RWPE1 (cell line): ENCODE measurements at regions not wholly inside any gene's neighbourhood (a gene's known extent, or its start where the extent isn't known, plus 50 kb on each side); places are given as distances from the start of the nearest gene placed in this dataset.

Experiments
- CTCF ChIA-PET: fragments of 350-600 bp; sonication (Branson Sonifier 250); formaldehyde crosslinking; extraction: SDS; loops from one replicate; lab custom pipeline; 2021; lab: Yijun Ruan, JAX
- POLR2A ChIA-PET: fragments of 400-600 bp; formaldehyde crosslinking; extraction: SDS; loops from one replicate; lab custom pipeline; 2020; ENCODE audit warnings: antibody characterized with exemption; ENCODE audit not compliant: low non-redundant PET; lab: Yijun Ruan, JAX
- DNase-seq: peaks from one replicate; pipeline ENCODE4 v3.0.0; 2012; ENCODE audit warnings: low spot score
- H3K27ac ChIP-seq: fragments of 450-650 bp; 2 replicates; pipeline ENCODE4 v1.5.1; 2017
- CTCF ChIP-seq: fragments of 450-650 bp; conservative IDR thresholded peaks from 2 replicates; pipeline ENCODE4 v1.5.1; 2017; ENCODE audit warnings: low read depth, mild to moderate bottlenecking

GRCh38 chr2:125037135-125037653 lies 1012.1 kb downstream of the CNTNAP5 start:
- no peak for DNase-seq
- ChIA-PET POLR2A (no interaction called here), CTCF (interaction anchor here (0.6 kb wide), 1 partner anchor 12 kb away, joined by 3 read pairs; no protein-coding TSS in a partner anchor)
- TF ChIP-seq CTCF, result no peak
- no peak overlapping the region for H3K27ac ChIP-seq

GRCh38 chr2:125041846-125042245 lies 1016.8 kb downstream of the CNTNAP5 start:
- no peak for DNase-seq
- ChIA-PET POLR2A (no interaction called here), CTCF (no interaction called here)
- no peak overlapping the region for H3K27ac ChIP-seq
- TF ChIP-seq CTCF, result no peak

DNA sequence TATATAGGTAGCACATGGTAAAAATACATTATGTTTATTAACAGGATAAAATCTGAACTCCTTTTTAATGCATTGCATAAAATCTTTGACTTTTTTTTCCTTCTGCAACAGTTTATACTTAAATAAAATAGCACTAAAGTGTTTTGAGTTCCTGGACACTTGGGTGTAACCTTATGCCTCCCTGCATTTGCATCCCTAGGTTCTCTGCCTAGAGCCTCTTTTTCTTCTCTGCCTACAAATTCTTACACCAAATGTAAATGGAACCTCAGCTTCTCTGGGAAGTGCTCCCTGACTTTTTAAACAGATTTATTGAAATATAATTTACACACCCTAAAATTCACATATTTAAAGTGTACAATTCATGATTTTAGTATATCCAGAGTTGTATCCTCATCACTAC lies 1017.6 kb downstream of the CNTNAP5 start:
- no peak for TF ChIP-seq CTCF
- H3K27ac ChIP-seq, result no peak overlapping the region
- POLR2A ChIA-PET, result no interaction called here
- DNase-seq, result no peak
- CTCF ChIA-PET, result no interaction called here

DNA sequence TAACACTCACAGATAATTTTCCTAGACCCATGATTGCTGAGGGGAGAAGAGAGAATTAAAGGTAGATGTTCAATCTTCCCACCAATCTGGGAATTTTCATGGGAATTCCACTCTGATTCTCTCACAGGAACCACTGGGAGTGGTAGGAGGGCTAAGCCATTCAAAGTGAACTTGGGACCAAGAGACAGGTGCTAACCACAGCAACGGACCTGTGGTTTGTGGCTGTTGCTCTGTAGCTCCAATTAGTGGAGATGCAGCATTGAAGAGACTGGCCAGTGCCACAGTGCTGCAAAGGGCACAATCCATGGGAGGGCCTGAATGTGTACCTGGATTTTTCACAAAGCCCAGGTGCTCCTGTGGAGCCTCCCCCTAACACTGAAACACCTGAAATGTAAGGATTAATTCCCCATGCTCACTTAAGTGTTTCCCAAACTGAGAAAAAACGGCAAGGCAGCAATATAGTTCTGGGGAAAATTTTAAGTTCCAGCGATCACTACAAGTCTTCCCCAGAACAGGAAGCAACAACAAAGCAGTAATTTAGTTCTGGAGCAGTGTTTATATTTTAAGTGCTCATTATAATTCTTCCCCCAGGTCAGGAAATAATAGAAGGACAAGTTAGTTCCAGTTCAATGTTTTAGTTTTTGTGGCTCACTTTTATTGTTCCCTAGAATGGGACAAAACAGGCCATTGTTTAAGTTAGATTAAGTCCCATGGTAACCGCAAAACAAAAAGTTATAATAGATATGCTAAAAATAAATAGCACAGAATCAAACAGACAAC lies 1045.8 kb downstream of the CNTNAP5 start:
- no peak overlapping the region for H3K27ac ChIP-seq
- DNase-seq, result no peak
- ChIA-PET POLR2A (no interaction called here), CTCF (no interaction called here)
- TF ChIP-seq CTCF, result no peak

DNA sequence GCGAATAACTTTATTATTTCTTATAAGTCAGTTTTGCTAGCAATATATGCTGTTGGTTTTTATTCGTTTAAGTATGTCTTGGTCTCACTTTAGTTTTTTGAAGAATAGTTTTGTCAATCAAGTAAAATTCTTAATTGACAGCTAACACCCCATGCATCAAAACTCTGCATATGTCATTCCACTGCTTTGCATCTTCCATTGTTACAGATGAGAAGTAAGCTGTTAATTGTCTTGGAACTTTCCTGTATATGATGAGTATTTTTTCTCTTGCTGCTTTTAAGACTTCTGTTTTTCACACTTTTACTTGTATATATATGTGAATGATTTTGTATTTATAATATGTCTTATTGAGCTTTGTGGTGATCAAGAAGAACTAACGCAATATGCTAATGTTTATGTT lies 1048.4 kb downstream of the CNTNAP5 start:
- H3K27ac ChIP-seq, result no peak overlapping the region
- no peak for DNase-seq
- ChIA-PET CTCF (no interaction called here), POLR2A (no interaction called here)
- no peak for TF ChIP-seq CTCF

- POLR2A ChIA-PET, result no interaction called here
- H3K27ac ChIP-seq, result no peak overlapping the region
- CTCF ChIA-PET, result no interaction called here
- DNase-seq, result no peak
- no peak for TF ChIP-seq CTCF
Measured at GRCh38 chr2:125085904-125086303, 1060.8 kb downstream of the CNTNAP5 start.
